ENCODE measurements at regions not wholly inside any gene's neighbourhood (a gene's known extent, or its start where the extent isn't known, plus 50 kb on each side); places are given as distances from the start of the nearest gene placed in this dataset.

GRCh38 chr13:105220881-105221280 is 1314.6 kb downstream of the EFNB2 start:
- Histone ChIP-seq H3K4me1 (no peaks in the 10 kb centered on the region), H3K9me3 (no peaks in the 10 kb centered on the region), H3K4me3 (no peak overlapping the region), H3K27me3 (no peaks in the 10 kb centered on the region), H3K36me3 (no peaks in the 10 kb centered on the region), H3K27ac (no peak overlapping the region)
- no peak for DNase-seq (ENCODE audit: low spot score)
- TF ChIP-seq, protein P1, sequence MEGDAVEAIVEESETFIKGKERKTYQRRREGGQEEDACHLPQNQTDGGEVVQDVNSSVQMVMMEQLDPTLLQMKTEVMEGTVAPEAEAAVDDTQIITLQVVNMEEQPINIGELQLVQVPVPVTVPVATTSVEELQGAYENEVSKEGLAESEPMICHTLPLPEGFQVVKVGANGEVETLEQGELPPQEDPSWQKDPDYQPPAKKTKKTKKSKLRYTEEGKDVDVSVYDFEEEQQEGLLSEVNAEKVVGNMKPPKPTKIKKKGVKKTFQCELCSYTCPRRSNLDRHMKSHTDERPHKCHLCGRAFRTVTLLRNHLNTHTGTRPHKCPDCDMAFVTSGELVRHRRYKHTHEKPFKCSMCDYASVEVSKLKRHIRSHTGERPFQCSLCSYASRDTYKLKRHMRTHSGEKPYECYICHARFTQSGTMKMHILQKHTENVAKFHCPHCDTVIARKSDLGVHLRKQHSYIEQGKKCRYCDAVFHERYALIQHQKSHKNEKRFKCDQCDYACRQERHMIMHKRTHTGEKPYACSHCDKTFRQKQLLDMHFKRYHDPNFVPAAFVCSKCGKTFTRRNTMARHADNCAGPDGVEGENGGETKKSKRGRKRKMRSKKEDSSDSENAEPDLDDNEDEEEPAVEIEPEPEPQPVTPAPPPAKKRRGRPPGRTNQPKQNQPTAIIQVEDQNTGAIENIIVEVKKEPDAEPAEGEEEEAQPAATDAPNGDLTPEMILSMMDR (IDR thresholded peaks at IDR 0.05) = no peak

DNA sequence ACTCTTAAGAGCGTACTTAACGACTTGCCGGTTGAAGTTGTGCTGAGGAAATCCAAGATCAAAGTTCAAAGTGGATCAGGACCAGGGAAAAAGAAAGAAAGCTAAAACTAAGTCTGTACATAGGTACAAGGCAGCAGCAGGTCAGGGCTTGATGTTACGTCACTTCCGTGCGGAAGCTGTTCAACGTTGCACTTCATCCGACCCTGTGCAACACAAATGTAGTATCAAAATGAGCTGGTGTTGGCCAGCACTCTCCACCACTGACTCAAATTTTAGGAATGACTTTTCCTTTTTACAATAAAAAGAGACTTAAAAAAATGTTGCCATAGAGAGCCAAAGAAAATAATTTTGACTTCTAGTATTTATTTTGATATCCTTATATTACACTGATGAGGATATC is 1315.4 kb downstream of the EFNB2 start:
- Histone ChIP-seq H3K9me3 (no peaks in the 10 kb centered on the region), H3K4me1 (no peaks in the 10 kb centered on the region), H3K27me3 (no peaks in the 10 kb centered on the region), H3K4me3 (no peak overlapping the region), H3K27ac (no peak overlapping the region), H3K36me3 (no peaks in the 10 kb centered on the region)
- TF ChIP-seq, protein P1 (IDR thresholded peaks at IDR 0.05) = no peak
- DNase-seq (ENCODE audit: low spot score) = no peak

GRCh38 chr13:105219651-105220050 is 1315.8 kb downstream of the EFNB2 start:
- Histone ChIP-seq H3K4me1 (no peaks in the 10 kb centered on the region), H3K4me3 (no peak overlapping the region), H3K36me3 (no peaks in the 10 kb centered on the region), H3K27ac (no peak overlapping the region), H3K27me3 (no peaks in the 10 kb centered on the region), H3K9me3 (no peaks in the 10 kb centered on the region)
- TF ChIP-seq, protein P1 (IDR thresholded peaks at IDR 0.05) = no peak
- no peak for DNase-seq (ENCODE audit: low spot score)

- H3K27me3 ChIP-seq = no peaks in the 10 kb centered on the region
- H3K4me3 ChIP-seq = no peak overlapping the region
- no peak overlapping the region for H3K27ac ChIP-seq
- TF ChIP-seq, protein P1 (IDR thresholded peaks at IDR 0.05) = no peak
- no peaks in the 10 kb centered on the region for H3K4me1 ChIP-seq
- DNase-seq (ENCODE audit: low spot score) = no peak
- H3K36me3 ChIP-seq = no peaks in the 10 kb centered on the region
- H3K9me3 ChIP-seq = no peaks in the 10 kb centered on the region
These were observed 1322.0 kb downstream of the EFNB2 start for GRCh38 chr13:105213512-105213911.

DNA sequence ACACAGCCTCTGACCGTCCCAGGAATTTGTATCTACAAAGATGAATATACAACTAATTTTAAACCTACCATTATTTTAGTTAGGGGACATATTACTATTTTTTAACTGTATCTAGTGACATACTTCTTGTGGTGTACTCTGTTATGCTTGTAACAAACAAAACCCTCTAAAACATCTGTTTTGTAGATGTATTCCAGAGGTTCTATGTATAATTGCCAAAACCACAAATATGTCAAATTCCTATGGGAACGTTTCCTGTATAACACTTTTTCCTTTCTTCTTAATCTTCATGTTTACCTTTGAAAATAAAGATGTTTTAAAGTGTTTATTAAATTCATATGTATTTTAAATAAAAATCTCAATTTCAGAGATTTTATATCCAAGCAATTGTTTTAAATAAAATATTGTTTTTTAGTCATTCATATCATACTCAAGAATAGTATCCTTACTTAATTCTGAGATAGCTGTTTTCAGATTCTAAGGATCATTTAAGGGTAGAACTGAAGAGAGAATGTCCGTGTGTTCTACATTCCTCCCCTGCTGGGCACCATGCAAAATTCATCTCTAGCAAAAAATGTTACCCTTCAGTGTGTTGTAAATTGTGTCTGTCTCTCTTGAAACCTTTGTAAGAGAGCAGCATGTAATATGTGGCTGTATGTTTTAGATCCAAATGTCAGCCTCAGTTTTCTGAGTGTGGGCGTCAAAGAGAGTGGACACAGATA is 1327.7 kb downstream of the EFNB2 start:
- DNase-seq (ENCODE audit: low spot score) = no peak
- no peaks in the 10 kb centered on the region for H3K27me3 ChIP-seq
- no peak overlapping the region for H3K4me3 ChIP-seq
- TF ChIP-seq, protein P1 (IDR thresholded peaks at IDR 0.05) = no peak
- H3K27ac ChIP-seq = no peak overlapping the region
- H3K4me1 ChIP-seq = no peaks in the 10 kb centered on the region
- H3K9me3 ChIP-seq = no peaks in the 10 kb centered on the region
- H3K36me3 ChIP-seq = no peaks in the 10 kb centered on the region

- TF ChIP-seq, protein P1 (IDR thresholded peaks at IDR 0.05) = peak in 1 of 2 donors; percentile 60
- Histone ChIP-seq H3K27ac (no peak overlapping the region), H3K27me3 (no peaks in the 10 kb centered on the region), H3K9me3 (no peaks in the 10 kb centered on the region), H3K36me3 (no peaks in the 10 kb centered on the region), H3K4me3 (no peak overlapping the region), H3K4me1 (no peaks in the 10 kb centered on the region)
- DNase-seq (ENCODE audit: low spot score) = no peak
These were observed 1333.1 kb downstream of the EFNB2 start for GRCh38 chr13:105202354-105202753.

Measured in right atrium auricular region (tissue), 2 donors.